ENCODE measurements at regions not wholly inside any gene's neighbourhood (a gene's known extent, or its start where the extent isn't known, plus 50 kb on each side); places are given as distances from the start of the nearest gene placed in this dataset.

DNA sequence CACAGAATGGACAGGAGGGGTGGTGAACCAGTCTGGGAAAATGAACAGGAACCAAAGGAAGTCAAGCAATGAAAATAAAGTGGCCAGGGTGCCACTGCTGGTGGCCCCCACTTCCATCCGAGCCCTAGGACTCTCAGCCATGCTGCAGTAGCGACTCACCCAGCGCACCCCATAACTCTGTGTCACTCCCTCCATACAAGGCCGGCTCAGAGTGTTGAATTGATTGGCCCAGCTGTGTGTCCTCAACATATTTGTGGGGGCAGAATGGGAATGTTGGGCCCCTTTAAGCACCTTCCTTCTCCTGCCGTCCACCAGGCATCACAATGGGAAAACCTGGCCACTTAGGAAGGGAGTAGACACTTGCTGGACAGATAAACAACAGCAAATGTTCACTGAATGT, 169.0 kb upstream of the SDK2 start:
- TF ChIP-seq, protein P1, sequence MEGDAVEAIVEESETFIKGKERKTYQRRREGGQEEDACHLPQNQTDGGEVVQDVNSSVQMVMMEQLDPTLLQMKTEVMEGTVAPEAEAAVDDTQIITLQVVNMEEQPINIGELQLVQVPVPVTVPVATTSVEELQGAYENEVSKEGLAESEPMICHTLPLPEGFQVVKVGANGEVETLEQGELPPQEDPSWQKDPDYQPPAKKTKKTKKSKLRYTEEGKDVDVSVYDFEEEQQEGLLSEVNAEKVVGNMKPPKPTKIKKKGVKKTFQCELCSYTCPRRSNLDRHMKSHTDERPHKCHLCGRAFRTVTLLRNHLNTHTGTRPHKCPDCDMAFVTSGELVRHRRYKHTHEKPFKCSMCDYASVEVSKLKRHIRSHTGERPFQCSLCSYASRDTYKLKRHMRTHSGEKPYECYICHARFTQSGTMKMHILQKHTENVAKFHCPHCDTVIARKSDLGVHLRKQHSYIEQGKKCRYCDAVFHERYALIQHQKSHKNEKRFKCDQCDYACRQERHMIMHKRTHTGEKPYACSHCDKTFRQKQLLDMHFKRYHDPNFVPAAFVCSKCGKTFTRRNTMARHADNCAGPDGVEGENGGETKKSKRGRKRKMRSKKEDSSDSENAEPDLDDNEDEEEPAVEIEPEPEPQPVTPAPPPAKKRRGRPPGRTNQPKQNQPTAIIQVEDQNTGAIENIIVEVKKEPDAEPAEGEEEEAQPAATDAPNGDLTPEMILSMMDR (IDR thresholded peaks at IDR 0.05; ENCODE audit: control extremely low read depth, extremely low read depth, low read depth, missing control alignments) = no peak
- ChIA-PET POLR2A (no interaction called here), CTCF (no interaction called here)
- DNase-seq (ENCODE audit: extremely low spot score) = no peak

DNA sequence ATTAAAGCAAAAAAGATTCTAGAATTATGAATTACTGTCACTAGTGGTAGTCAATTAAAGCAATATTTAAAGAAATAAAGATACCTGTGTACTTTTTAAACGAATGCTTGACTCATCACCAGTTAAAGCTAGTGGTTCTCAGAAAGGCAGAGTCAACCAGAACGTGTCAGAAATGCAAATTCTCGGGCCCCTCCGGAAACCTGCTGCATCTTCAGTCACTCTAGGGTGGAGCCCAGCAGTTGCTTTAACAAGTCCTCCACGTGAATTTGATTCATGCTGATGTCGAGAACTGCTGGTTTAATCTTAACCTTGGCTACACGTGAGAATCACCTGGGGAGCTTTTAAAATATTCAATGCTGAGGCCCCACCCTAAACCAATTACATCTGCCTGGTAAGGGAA, 169.8 kb upstream of the SDK2 start:
- CTCF ChIA-PET = no interaction called here
- POLR2A ChIA-PET = no interaction called here

DNA sequence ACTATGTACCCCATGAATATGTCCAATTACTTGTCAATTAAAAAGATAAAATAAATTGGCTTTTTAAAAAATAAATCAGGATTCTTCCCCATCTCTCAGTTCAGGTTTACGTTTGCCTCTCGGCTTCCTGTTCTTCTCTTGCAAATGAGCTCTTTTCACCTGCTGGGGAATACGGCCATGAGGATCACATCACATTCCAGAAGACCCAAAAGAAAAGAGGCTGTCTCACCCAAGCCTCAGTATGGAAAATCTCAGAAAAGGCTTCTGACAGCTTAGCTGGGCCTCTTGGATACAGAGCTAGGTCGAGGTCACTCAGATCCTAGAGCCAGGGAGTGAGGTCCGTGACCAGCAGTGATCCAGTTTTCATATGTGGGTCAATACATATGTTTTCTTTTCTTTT, 171.2 kb upstream of the SDK2 start:
- ChIA-PET POLR2A (no interaction called here), CTCF (no interaction called here)
- TF ChIP-seq, protein P1 (IDR thresholded peaks at IDR 0.05; ENCODE audit: control extremely low read depth, extremely low read depth, low read depth, missing control alignments) = no peak
- no peak for DNase-seq (ENCODE audit: extremely low spot score)

More for the DNA sequence above, 169.8 kb upstream of the SDK2 start:
- TF ChIP-seq, protein P1 (IDR thresholded peaks at IDR 0.05; ENCODE audit: control extremely low read depth, extremely low read depth, low read depth, missing control alignments) = no peak
- no peak for DNase-seq (ENCODE audit: extremely low spot score)

DNA sequence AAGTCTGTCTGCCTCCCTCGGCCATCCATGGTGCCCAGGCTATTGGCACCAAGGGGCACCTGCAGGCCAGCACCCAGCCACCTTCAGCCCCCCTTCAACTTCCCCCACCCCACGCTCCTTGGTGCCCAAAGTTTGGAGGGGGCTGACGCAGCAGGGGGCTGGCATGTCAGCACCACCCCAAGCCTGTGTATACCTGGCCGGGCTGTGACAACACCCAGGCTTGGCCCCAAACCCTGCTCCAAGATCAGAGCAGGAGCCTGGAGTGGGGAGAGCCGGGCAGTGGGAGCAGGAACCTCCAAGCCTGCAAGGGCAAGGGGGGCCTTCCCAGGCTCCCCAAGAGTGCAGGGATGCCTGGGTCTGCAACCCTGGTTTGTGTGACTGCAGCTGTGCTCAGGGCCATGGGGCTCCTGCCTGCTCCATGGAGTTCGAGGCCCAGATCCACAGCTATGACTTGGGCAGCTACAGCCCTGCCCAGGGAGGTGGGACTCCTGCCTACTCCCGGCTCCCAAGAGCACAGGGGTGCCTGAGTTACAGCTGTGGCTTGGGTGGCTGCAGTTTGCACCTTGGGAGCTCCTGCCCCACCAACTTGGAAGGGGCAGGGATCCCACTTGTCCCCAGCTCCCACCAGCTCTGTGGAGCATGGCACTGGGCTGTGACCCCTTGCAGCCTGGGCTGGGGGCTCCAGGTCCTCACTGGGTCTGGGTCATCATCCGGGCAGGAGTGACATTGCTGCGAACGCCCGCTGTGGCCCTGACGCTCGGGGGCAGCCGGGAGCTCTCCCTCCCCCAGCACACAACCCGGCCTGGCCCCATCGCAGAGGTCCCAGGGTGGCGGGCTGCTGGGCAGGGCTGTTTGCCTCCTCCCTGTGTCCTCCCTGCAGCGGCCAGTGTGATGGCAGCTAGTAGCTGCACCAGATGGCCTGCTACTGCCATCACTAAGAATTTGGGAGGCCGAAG, 175.5 kb upstream of the SDK2 start:
- no peak for DNase-seq (ENCODE audit: extremely low spot score)
- ChIA-PET CTCF (interaction anchor here (1.3 to 1.7 kb wide), 2 partner anchors 10 to 357 kb away, joined by 4 to 5 read pairs; no protein-coding TSS in a partner anchor), POLR2A (no interaction called here)
- TF ChIP-seq, protein P1 (IDR thresholded peaks at IDR 0.05; ENCODE audit: control extremely low read depth, extremely low read depth, low read depth, missing control alignments) = no peak

DNA sequence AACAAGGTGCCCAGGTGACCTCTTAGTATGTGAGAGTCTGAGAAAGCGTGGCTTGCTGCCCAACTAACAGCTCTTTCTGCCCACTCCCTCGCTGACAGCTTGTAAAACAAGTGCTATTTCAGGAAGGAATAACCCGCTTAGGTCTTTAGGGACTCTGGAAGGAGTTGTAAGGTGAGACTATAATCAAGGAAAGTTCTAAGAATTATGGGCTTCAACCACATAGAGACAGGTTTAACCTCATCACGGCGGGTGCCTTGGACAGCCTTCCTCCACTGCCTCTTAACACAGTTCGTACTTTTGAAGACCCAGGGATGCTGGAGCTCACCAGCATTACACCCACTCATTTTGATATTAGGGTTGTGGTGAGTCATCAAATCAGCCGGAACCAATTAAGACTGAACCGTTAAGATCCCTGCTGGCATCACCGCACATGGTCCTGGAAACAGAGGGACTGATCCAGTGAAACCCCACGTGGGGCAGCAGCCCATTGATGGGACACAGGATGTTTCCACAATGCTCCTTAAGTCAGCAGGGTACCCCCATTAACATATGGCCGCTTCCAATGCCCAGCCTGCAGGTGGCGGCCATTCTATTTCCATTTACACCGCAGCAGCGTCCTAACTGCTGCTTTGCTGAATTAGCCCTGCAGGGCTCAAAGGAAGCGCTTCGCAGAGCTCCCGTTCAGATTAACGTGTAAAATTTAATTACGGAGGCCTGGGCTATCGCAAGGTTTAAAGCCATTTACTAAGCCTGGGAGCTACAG, 176.6 kb upstream of the SDK2 start:
- TF ChIP-seq, protein P1 (IDR thresholded peaks at IDR 0.05; ENCODE audit: control extremely low read depth, extremely low read depth, low read depth, missing control alignments) = no peak
- CTCF ChIA-PET = interaction anchor here (1.3 to 1.7 kb wide), 2 partner anchors 9 to 356 kb away, joined by 4 to 5 read pairs; no protein-coding TSS in a partner anchor
- DNase-seq (ENCODE audit: extremely low spot score) = no peak
- POLR2A ChIA-PET = no interaction called here

DNA sequence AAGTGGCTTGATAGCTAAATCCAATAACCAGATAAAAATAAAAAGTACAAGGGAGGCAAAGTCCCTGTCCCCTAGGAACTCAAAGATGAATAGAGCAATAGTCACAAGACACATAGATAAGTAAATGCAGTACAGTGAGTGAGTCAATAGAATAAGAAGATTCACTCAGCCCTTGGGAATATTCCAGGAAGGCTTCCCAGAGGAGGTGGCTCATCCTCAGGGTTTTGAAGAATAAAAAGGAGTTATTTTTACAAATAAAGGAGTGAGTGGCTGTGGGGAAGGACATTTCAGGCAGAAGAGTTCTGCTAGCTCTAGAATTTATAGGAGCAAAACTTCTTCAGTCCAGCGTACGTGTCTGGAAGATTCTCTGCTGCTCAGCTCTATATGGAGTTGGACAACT, 177.4 kb upstream of the SDK2 start:
- TF ChIP-seq, protein P1 (IDR thresholded peaks at IDR 0.05; ENCODE audit: control extremely low read depth, extremely low read depth, low read depth, missing control alignments) = no peak
- ChIA-PET POLR2A (no interaction called here), CTCF (interaction anchor here (1.7 kb wide), 1 partner anchor 355 kb away, joined by 4 read pairs; no protein-coding TSS in a partner anchor)
- no peak for DNase-seq (ENCODE audit: extremely low spot score)

All from GM10248 (cell line).